SK-N-SH (cell line): ENCODE measurements at regions not wholly inside any gene's neighbourhood (a gene's known extent, or its start where the extent isn't known, plus 50 kb on each side); places are given as distances from the start of the nearest gene placed in this dataset.

Experiments
- CTCF ChIA-PET: fragments of 300-600, 350-600 bp; formaldehyde crosslinking; extraction: SDS; loops from one replicate; lab custom pipeline; 2021; lab: Yijun Ruan, JAX
- POLR2A ChIA-PET: fragments of 350-600 bp; sonication (Branson Sonifier 250); formaldehyde crosslinking; extraction: SDS; loops from one replicate; lab custom pipeline; 2020; ENCODE audit warnings: antibody characterized with exemption, inconsistent platforms; lab: Yijun Ruan, JAX
- DNase-seq: peaks from one replicate; pipeline ENCODE4 v3.0.0; 2012
- H2AFZ ChIP-seq: fragments of 200-600 bp; sonication (generic); 2 replicates; pipeline ENCODE4 v1.8.1; 2016; ENCODE audit warnings: antibody characterized with exemption, mild to moderate bottlenecking, low read depth
- H3F3A ChIP-seq: fragments of 200-600 bp; sonication (generic); replicated peaks from 2 replicates; pipeline ENCODE3; 2016; ENCODE audit warnings: antibody characterized with exemption, mild to moderate bottlenecking; ENCODE audit not compliant: insufficient read depth
- H3K27ac ChIP-seq, 2 experiments: fragments of 200-500 bp in 1 of 2; fragments of 200-600 bp in 1 of 2; sonication (Bioruptor generic) in 1 of 2; sonication (generic), shearing (Covaris generic) in 1 of 2; 2 replicates each; pipeline versions ENCODE4 v1.5.1 to v1.6.1; 2014 to 2016; ENCODE audit warnings: low read depth in 2 of 2, inconsistent platforms in 1 of 2, low read length in 1 of 2, mild to moderate bottlenecking in 1 of 2, mixed read lengths in 1 of 2
- H3K27me3 ChIP-seq: fragments of 200-600 bp; sonication (generic), shearing (Covaris generic); 2 replicates; pipeline ENCODE4 v1.6.1; 2016; ENCODE audit warnings: mixed run types; ENCODE audit not compliant: insufficient read depth
- H3K36me3 ChIP-seq, 2 experiments: fragments of 200-500 bp in 1 of 2; fragments of 200-600 bp in 1 of 2; sonication (Bioruptor generic) in 1 of 2; sonication (generic) in 1 of 2; replicated peaks in 1 of 2; 2 replicates each; pipeline versions ENCODE3 to v1.5.1; 2014 to 2016; ENCODE audit warnings: low read length in 1 of 2, mild to moderate bottlenecking in 1 of 2; ENCODE audit not compliant: insufficient read depth in 2 of 2, control insufficient read depth in 1 of 2
- H3K4me1 ChIP-seq, 2 experiments: fragments of 200-500 bp in 1 of 2; fragments of 200-600 bp in 1 of 2; sonication (Bioruptor generic) in 1 of 2; sonication (generic), shearing (Covaris generic) in 1 of 2; 2 replicates each; pipeline versions ENCODE4 v1.5.1 to v1.6.1; 2014 to 2016; ENCODE audit warnings: low read depth in 1 of 2, low read length in 1 of 2, mixed run types in 1 of 2; ENCODE audit not compliant: insufficient read depth in 2 of 2, control insufficient read depth in 1 of 2
- H3K4me2 ChIP-seq: fragments of 200-600 bp; sonication (generic), shearing (Covaris generic); 2 replicates; pipeline ENCODE4 v1.6.1; 2017; ENCODE audit warnings: mixed run types
- H3K4me3 ChIP-seq, 2 experiments: fragments of 200-500 bp in 1 of 2; fragments of 200-600 bp in 1 of 2; sonication (Bioruptor generic) in 1 of 2; sonication (generic), shearing (Covaris generic) in 1 of 2; 2 replicates each; pipeline versions ENCODE4 v1.5.1 to v1.8.1; 2014 to 2016; ENCODE audit warnings: low read depth in 2 of 2, inconsistent platforms in 1 of 2, low read length in 1 of 2, mild to moderate bottlenecking in 1 of 2, mixed read lengths in 1 of 2, moderate library complexity in 1 of 2
- H3K79me2 ChIP-seq: fragments of 200-600 bp; sonication (generic); 2 replicates; pipeline ENCODE4 v1.8.1; 2017; ENCODE audit warnings: mild to moderate bottlenecking; ENCODE audit not compliant: insufficient read depth
- H3K9ac ChIP-seq: fragments of 200-600 bp; sonication (generic); 2 replicates; pipeline ENCODE4 v1.6.1; 2017; ENCODE audit warnings: mixed run types
- H3K9me2 ChIP-seq: fragments of 200-600 bp; sonication (generic); 2 replicates; pipeline ENCODE4 v1.6.1; 2017; ENCODE audit warnings: mixed run types
- H3K9me3 ChIP-seq: fragments of 200-600 bp; sonication (generic); 2 replicates; pipeline ENCODE4 v1.6.1; 2017; ENCODE audit warnings: mixed run types, mild to moderate bottlenecking, moderate library complexity
- H4K20me1 ChIP-seq: fragments of 200-600 bp; sonication (generic); 2 replicates; pipeline ENCODE4 v1.6.1; 2017; ENCODE audit warnings: mild to moderate bottlenecking, mixed run types; ENCODE audit not compliant: insufficient read depth
- CHD2 ChIP-seq: fragments of 150-350 bp; IDR thresholded peaks from 2 replicates; pipeline ENCODE4 v1.6.1; 2018; ENCODE audit warnings: low read length; ENCODE audit not compliant: partially characterized antibody
- CTCF ChIP-seq: fragments of 200-600 bp; sonication (generic); IDR thresholded peaks from 2 replicates; pipeline ENCODE4 v1.6.1; 2017; ENCODE audit warnings: antibody characterized with exemption, mild to moderate bottlenecking, moderate library complexity
- FOXJ3 ChIP-seq: sonication (generic); formaldehyde crosslinking; IDR thresholded peaks from 2 replicates; pipeline ENCODE4 v1.5.1; 2020; ENCODE audit warnings: mild to moderate bottlenecking, missing genetic modification reagents
- GABPA ChIP-seq: IDR thresholded peaks from 2 replicates; pipeline ENCODE4 v1.4.0; 2012; ENCODE audit warnings: low read depth, mild to moderate bottlenecking
- GATA2 ChIP-seq: sonication (generic); formaldehyde crosslinking; IDR thresholded peaks from 2 replicates; pipeline ENCODE4 v1.5.0; 2020; ENCODE audit warnings: mild to moderate bottlenecking, missing genetic modification reagents
- MEF2A ChIP-seq: IDR thresholded peaks from 2 replicates; pipeline ENCODE4 v1.4.0; 2012; ENCODE audit warnings: low read depth, borderline replicate concordance
- MXI1 ChIP-seq: IDR thresholded peaks from 2 replicates; pipeline ENCODE4 v1.6.1; 2012; ENCODE audit warnings: mild to moderate bottlenecking, low read depth, low read length, improper control_type of control experiment
- NFIC ChIP-seq: IDR thresholded peaks from 2 replicates; pipeline ENCODE4 v1.4.0; 2012; ENCODE audit warnings: borderline replicate concordance
- PBX3 ChIP-seq: IDR thresholded peaks from 2 replicates; pipeline ENCODE4; 2012
- POLR2AphosphoS5 ChIP-seq: IDR thresholded peaks from 2 replicates; pipeline ENCODE4 v1.6.1; 2012; ENCODE audit warnings: low read depth, low read length
- REST ChIP-seq: IDR thresholded peaks from 2 replicates; pipeline ENCODE4 v1.6.1; 2012; ENCODE audit warnings: mild to moderate bottlenecking, low read depth, low read length, moderate library complexity
- RFX5 ChIP-seq: IDR thresholded peaks from 2 replicates; pipeline ENCODE4 v1.6.1; 2012; ENCODE audit warnings: mild to moderate bottlenecking, improper control_type of control experiment, low read length
- RXRA ChIP-seq: IDR thresholded peaks from 2 replicates; pipeline ENCODE4 v1.4.0; 2012; ENCODE audit warnings: low read depth, mild to moderate bottlenecking, borderline replicate concordance
- SIN3A ChIP-seq: IDR thresholded peaks from 2 replicates; pipeline ENCODE4 v1.6.1; 2012; ENCODE audit warnings: low read depth, mild to moderate bottlenecking, low read length, moderate library complexity, borderline replicate concordance
- TAF1 ChIP-seq: IDR thresholded peaks from 2 replicates; pipeline ENCODE4 v1.6.1; 2012; ENCODE audit warnings: low read depth, mild to moderate bottlenecking, low read length, moderate library complexity, borderline replicate concordance
- USF1 ChIP-seq: IDR thresholded peaks from 2 replicates; pipeline ENCODE4 v1.4.0; 2012; ENCODE audit warnings: low read depth, borderline replicate concordance
- YY1 ChIP-seq: IDR thresholded peaks from 2 replicates; pipeline ENCODE4 v1.4.0; 2012; ENCODE audit warnings: low read depth, mild to moderate bottlenecking
- ZBTB33 ChIP-seq: IDR thresholded peaks from 2 replicates; pipeline ENCODE4 v1.4.0; 2012; ENCODE audit warnings: low read depth, borderline replicate concordance

GRCh38 chr1:58914925-58915324 lies 131.1 kb upstream of the JUN start:
- CTCF ChIA-PET = interaction anchor here (0.6 kb wide), 1 partner anchor 59 kb away, joined by 3 read pairs; no protein-coding TSS in a partner anchor
- H3K9me3 ChIP-seq = peaks cover 11% of the 10 kb centered on the region; the same call in 1 of the 2 replicates
- no peak overlapping the region for H2AFZ ChIP-seq
- no peaks in the 10 kb centered on the region for H3K9me2 ChIP-seq
- no peak for DNase-seq
- TF ChIP-seq MXI1 = no peak
- no peak for TF ChIP-seq GABPA
- no peak for TF ChIP-seq RXRA
- no peak for TF ChIP-seq CHD2
- no peak for TF ChIP-seq POLR2AphosphoS5
- no peak for TF ChIP-seq NFIC
- no peak for TF ChIP-seq GATA2 (CRISPR knock-in tag)
- no peak for TF ChIP-seq FOXJ3 (CRISPR knock-in tag)
- no peak for TF ChIP-seq YY1
- no peak for TF ChIP-seq TAF1
- TF ChIP-seq MEF2A = no peak
- TF ChIP-seq RFX5 = no peak
- TF ChIP-seq CTCF = no peak
- TF ChIP-seq REST = no peak
- TF ChIP-seq USF1 = no peak
- no peak for TF ChIP-seq ZBTB33
- TF ChIP-seq PBX3 = no peak
- no peak for TF ChIP-seq SIN3A
- TF ChIP-seq, all 33 proteins: peak for 0
- H3K36me3 ChIP-seq = no peaks in the 10 kb centered on the region
- no peaks in the 10 kb centered on the region for H3K27me3 ChIP-seq
- no peak overlapping the region for H3K27ac ChIP-seq
- H3K4me1 ChIP-seq = peaks cover 0 to 4% of the 10 kb centered on the region in 2 experiments; a peak in 1 of 4 replicates
- H3K79me2 ChIP-seq = no peaks in the 10 kb centered on the region
- no peak overlapping the region for H3K4me2 ChIP-seq
- no peak overlapping the region for H3K4me3 ChIP-seq
- POLR2A ChIA-PET = no interaction called here
- H3K9ac ChIP-seq = no peak overlapping the region
- no peaks in the 10 kb centered on the region for H4K20me1 ChIP-seq
- H3F3A ChIP-seq = peaks cover 2% of the 10 kb centered on the region
